ENCODE measurements at regions not wholly inside any gene's neighbourhood (a gene's known extent, or its start where the extent isn't known, plus 50 kb on each side); places are given as distances from the start of the nearest gene placed in this dataset.

DNA sequence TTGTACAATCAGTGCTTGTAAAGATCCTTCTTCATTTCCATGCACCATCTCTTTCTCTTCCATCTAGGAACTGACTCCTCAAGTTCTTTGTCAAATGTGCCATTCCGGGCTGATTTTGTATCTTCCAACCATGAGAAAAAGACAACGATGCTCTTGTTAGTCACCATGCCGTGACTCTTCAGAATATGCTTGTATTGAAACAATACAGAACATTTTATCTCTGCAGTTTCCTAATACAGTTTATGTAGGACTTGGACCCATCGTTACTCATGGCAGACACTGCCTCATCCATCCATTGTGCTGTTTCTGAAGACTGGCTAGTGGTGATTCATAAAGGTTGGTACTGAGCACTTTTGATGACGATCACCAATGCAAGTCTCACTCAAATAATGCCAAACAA is 283.2 kb downstream of the KCNS3 start:
- TF ChIP-seq KLF5 (IDR thresholded peaks at IDR 0.05; ENCODE audit: partially characterized antibody): no peak
- TF ChIP-seq, protein P1, sequence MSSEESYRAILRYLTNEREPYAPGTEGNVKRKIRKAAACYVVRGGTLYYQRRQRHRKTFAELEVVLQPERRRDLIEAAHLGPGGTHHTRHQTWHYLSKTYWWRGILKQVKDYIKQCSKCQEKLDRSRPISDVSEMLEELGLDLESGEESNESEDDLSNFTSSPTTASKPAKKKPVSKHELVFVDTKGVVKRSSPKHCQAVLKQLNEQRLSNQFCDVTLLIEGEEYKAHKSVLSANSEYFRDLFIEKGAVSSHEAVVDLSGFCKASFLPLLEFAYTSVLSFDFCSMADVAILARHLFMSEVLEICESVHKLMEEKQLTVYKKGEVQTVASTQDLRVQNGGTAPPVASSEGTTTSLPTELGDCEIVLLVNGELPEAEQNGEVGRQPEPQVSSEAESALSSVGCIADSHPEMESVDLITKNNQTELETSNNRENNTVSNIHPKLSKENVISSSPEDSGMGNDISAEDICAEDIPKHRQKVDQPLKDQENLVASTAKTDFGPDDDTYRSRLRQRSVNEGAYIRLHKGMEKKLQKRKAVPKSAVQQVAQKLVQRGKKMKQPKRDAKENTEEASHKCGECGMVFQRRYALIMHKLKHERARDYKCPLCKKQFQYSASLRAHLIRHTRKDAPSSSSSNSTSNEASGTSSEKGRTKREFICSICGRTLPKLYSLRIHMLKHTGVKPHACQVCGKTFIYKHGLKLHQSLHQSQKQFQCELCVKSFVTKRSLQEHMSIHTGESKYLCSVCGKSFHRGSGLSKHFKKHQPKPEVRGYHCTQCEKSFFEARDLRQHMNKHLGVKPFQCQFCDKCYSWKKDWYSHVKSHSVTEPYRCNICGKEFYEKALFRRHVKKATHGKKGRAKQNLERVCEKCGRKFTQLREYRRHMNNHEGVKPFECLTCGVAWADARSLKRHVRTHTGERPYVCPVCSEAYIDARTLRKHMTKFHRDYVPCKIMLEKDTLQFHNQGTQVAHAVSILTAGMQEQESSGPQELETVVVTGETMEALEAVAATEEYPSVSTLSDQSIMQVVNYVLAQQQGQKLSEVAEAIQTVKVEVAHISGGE (CRISPR knock-in tag; IDR thresholded peaks at IDR 0.05): no peak
- no peak for TF ChIP-seq REST (IDR thresholded peaks at IDR 0.05; ENCODE audit: low read depth, low read length)
- TF ChIP-seq CTCF (IDR thresholded peaks at IDR 0.05 in 2 of 3, conservative IDR thresholded peaks at IDR 0.05 in 1 of 3; ENCODE audit: control insufficient read depth in 2 of 3, extremely low read depth in 1 of 3, insufficient read depth in 1 of 3, low read depth in 3 of 3, low read length in 3 of 3): no peak
- no peak for TF ChIP-seq POLR2AphosphoS5 (IDR thresholded peaks at IDR 0.05; ENCODE audit: low read length)
- no peak for TF ChIP-seq TCF12 (IDR thresholded peaks at IDR 0.05; ENCODE audit: low read depth, low read length)
- TF ChIP-seq LARP7 (IDR thresholded peaks at IDR 0.05): no peak
- TF ChIP-seq POLR2A (IDR thresholded peaks at IDR 0.05; ENCODE audit: low read depth, low read length): no peak
